OCI-LY3 (cell line): ENCODE measurements at regions not wholly inside any gene's neighbourhood (a gene's known extent, or its start where the extent isn't known, plus 50 kb on each side); places are given as distances from the start of the nearest gene placed in this dataset.

Source experiments
- H2AFZ ChIP-seq: fragments of 200-600, 300-600 bp; shearing (Covaris generic); 2 replicates; pipeline ENCODE4 v1.6.0; 2014; ENCODE audit warnings: antibody characterized with exemption, low read depth, low read length
- H3K27ac ChIP-seq: fragments of 200-600, 300-600 bp; sonication (generic); 2 replicates; pipeline ENCODE4 v1.5.1; 2014; ENCODE audit warnings: mild to moderate bottlenecking, low read length, moderate library complexity, mixed read lengths
- H3K27me3 ChIP-seq: fragments of 200-600, 300-600 bp; sonication (generic); 2 replicates; pipeline ENCODE4 v1.6.1; 2014; ENCODE audit warnings: low read depth, low read length, mixed read lengths
- H3K36me3 ChIP-seq: fragments of 200-600, 300-600 bp; sonication (generic); replicated peaks from 2 replicates; pipeline ENCODE3; 2014; ENCODE audit warnings: low read depth, low read length, mixed read lengths
- H3K4me1 ChIP-seq: fragments of 300-600, 200-600 bp; sonication (generic); 2 replicates; pipeline ENCODE4 v1.6.1; 2014; ENCODE audit warnings: low read length, mixed read lengths
- H3K4me2 ChIP-seq: fragments of 200-600, 300-600 bp; sonication (generic); 2 replicates; pipeline ENCODE4 v1.6.1; 2014; ENCODE audit warnings: low read length, mixed read lengths
- H3K4me3 ChIP-seq: fragments of 300-600, 200-600 bp; sonication (generic); 2 replicates; pipeline ENCODE4 v1.5.1; 2014; ENCODE audit warnings: antibody characterized with exemption, mild to moderate bottlenecking, low read length, moderate library complexity
- H3K79me2 ChIP-seq: fragments of 300-600, 200-600 bp; shearing (Covaris generic); 2 replicates; pipeline ENCODE4 v1.6.1; 2014; ENCODE audit warnings: mild to moderate bottlenecking, low read length, mixed read lengths
- H3K9ac ChIP-seq: fragments of 300-600, 200-600 bp; shearing (Covaris generic); 2 replicates; pipeline ENCODE4 v1.6.0; 2014; ENCODE audit warnings: mild to moderate bottlenecking, low read length, moderate library complexity
- H3K9me3 ChIP-seq: fragments of 200-600, 300-600 bp; shearing (Covaris generic); 2 replicates; pipeline ENCODE4 v1.6.1; 2014; ENCODE audit warnings: low read length, mixed read lengths; ENCODE audit not compliant: insufficient read depth
- H4K20me1 ChIP-seq: fragments of 200-600, 300-600 bp; sonication (generic); 2 replicates; pipeline ENCODE4 v1.6.1; 2016; ENCODE audit warnings: low read length, mixed read lengths; ENCODE audit not compliant: insufficient read depth
- EZH2phosphoT487 ChIP-seq: fragments of 200-600 bp; shearing (Covaris generic); IDR thresholded peaks from 2 replicates; pipeline ENCODE4 v1.6.1; 2018; ENCODE audit warnings: antibody characterized with exemption, mixed run types, low read depth
- TF ChIP-seq, protein P1 (sequence below): fragments of 200-600, 300-600 bp; sonication (generic); IDR thresholded peaks from 2 replicates; pipeline ENCODE4 v1.5.1; 2014; ENCODE audit warnings: antibody characterized with exemption, low read length, low read depth

DNA sequence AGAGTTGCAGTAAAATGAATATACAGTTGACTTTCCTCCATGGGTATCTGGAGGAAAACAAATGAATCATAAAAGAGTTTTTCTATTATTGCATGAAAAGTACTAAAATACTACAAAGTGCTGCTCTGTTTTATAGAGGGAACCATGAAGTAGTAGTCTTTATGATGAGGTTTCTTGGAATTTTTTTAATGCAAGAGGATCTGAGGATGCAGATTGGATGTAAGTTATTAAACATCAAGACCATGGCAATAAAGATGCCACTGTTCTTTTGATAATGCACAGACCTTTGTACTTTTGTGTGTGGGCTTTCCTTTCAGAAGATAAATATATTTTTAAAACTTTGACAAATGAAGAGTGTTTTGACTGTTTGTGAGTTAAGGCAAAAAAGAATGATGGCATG lies 87.5 kb downstream of the DACT1 start:
- Histone ChIP-seq H4K20me1 (no peaks in the 10 kb centered on the region), H3K4me1 (peaks cover 10% of the 10 kb centered on the region), H3K27ac (no peak overlapping the region), H3K4me2 (no peak overlapping the region), H3K9ac (no peak overlapping the region), H3K79me2 (no peaks in the 10 kb centered on the region), H3K27me3 (no peaks in the 10 kb centered on the region), H3K36me3 (no peaks in the 10 kb centered on the region), H3K9me3 (0 out of 2 replicates have a peak, but pooled peaks cover 3% of the 10 kb centered on the region), H2AFZ (no peak overlapping the region), H3K4me3 (no peak overlapping the region)
- TF ChIP-seq EZH2phosphoT487, result no peak
- TF ChIP-seq, protein P1, sequence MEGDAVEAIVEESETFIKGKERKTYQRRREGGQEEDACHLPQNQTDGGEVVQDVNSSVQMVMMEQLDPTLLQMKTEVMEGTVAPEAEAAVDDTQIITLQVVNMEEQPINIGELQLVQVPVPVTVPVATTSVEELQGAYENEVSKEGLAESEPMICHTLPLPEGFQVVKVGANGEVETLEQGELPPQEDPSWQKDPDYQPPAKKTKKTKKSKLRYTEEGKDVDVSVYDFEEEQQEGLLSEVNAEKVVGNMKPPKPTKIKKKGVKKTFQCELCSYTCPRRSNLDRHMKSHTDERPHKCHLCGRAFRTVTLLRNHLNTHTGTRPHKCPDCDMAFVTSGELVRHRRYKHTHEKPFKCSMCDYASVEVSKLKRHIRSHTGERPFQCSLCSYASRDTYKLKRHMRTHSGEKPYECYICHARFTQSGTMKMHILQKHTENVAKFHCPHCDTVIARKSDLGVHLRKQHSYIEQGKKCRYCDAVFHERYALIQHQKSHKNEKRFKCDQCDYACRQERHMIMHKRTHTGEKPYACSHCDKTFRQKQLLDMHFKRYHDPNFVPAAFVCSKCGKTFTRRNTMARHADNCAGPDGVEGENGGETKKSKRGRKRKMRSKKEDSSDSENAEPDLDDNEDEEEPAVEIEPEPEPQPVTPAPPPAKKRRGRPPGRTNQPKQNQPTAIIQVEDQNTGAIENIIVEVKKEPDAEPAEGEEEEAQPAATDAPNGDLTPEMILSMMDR, result no peak

- no peak overlapping the region for H2AFZ ChIP-seq
These were observed 88.1 kb downstream of the DACT1 start for GRCh38 chr14:58725871-58726270.

GRCh38 chr14:58730792-58731464 lies 93.2 kb downstream of the DACT1 start:
- no peak overlapping the region for H3K27ac ChIP-seq
- no peaks in the 10 kb centered on the region for H4K20me1 ChIP-seq
- no peak overlapping the region for H3K9ac ChIP-seq
- H3K79me2 ChIP-seq, result no peaks in the 10 kb centered on the region
- no peaks in the 10 kb centered on the region for H3K27me3 ChIP-seq
- no peaks in the 10 kb centered on the region for H3K9me3 ChIP-seq
- TF ChIP-seq EZH2phosphoT487, result no peak
- TF ChIP-seq, protein P1, result no peak
- H3K4me1 ChIP-seq, result peaks cover 27% of the 10 kb centered on the region
- no peak overlapping the region for H3K4me3 ChIP-seq
- no peak overlapping the region for H3K4me2 ChIP-seq
- no peaks in the 10 kb centered on the region for H3K36me3 ChIP-seq
- no peak overlapping the region for H2AFZ ChIP-seq

More at GRCh38 chr14:58725871-58726270, 88.1 kb downstream of the DACT1 start:
- H3K9me3 ChIP-seq, result 0 out of 2 replicates have a peak, but pooled peaks cover 3% of the 10 kb centered on the region
- no peaks in the 10 kb centered on the region for H3K36me3 ChIP-seq
- peaks cover 10% of the 10 kb centered on the region for H3K4me1 ChIP-seq
- no peak overlapping the region for H3K4me2 ChIP-seq
- no peaks in the 10 kb centered on the region for H3K79me2 ChIP-seq
- H3K9ac ChIP-seq, result no peak overlapping the region
- TF ChIP-seq, protein P1, result no peak
- TF ChIP-seq EZH2phosphoT487, result no peak
- no peak overlapping the region for H3K27ac ChIP-seq
- no peaks in the 10 kb centered on the region for H4K20me1 ChIP-seq
- no peaks in the 10 kb centered on the region for H3K27me3 ChIP-seq
- no peak overlapping the region for H3K4me3 ChIP-seq

DNA sequence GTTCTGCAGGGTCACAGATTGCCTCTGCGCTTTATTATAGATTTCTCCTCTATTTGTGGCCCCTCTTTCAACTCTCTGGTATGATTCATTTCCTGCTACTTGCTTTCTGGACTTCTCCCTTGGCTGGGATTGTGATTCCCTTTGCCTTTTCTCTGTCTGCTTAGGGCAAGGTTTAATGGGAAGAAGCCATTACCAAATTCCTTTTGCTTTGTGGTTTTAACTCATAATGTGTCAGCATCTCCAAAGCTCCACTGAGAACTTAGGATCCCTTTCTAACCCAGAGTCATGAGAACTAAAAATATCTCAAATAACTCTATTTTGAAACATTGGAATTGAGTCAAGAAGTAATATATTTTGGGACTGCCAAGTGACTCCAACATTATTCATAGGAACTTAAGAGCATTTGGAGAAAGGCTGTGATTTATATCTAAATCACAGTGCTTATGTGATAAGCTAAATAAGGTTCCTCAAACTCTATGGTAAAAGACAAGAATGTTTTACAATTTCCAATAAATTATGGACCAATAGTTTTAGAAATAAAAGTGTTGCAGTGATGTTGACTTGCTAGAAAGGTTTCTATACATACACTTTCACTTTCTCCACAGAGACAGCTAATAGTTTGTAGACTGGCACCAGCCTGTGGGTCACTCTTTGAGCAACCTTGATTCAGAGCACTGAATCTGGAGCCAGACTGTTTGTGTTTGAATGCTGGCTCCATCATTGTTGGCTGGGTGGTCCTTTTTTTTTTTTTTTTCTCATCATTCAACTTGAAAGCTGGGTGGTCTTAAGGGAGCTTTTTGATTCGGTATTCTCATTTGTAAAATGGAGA lies 93.9 kb downstream of the DACT1 start:
- no peak overlapping the region for H3K27ac ChIP-seq
- no peak overlapping the region for H3K4me2 ChIP-seq
- TF ChIP-seq EZH2phosphoT487, result no peak
- TF ChIP-seq, protein P1, result no peak

More for the DNA sequence above, 93.9 kb downstream of the DACT1 start:
- no peak overlapping the region for H3K9ac ChIP-seq
- no peaks in the 10 kb centered on the region for H3K27me3 ChIP-seq
- H2AFZ ChIP-seq, result no peak overlapping the region
- no peaks in the 10 kb centered on the region for H3K9me3 ChIP-seq
- no peaks in the 10 kb centered on the region for H4K20me1 ChIP-seq
- H3K79me2 ChIP-seq, result no peaks in the 10 kb centered on the region
- H3K4me1 ChIP-seq, result peaks cover 29% of the 10 kb centered on the region
- H3K4me3 ChIP-seq, result no peak overlapping the region
- H3K36me3 ChIP-seq, result no peaks in the 10 kb centered on the region
